HG02798 (cell line): ENCODE measurements at regions not wholly inside any gene's neighbourhood (a gene's known extent, or its start where the extent isn't known, plus 50 kb on each side); places are given as distances from the start of the nearest gene placed in this dataset.

Experiments
- ATAC-seq: cut with Tn5 transposase; IDR thresholded peaks from one replicate; pipeline ENCODE4 v1.9.1; 2021; ENCODE audit warnings: mild to moderate bottlenecking; ENCODE audit not compliant: unreplicated experiment, poor library complexity

- ATAC-seq: no peak
These were observed 123.3 kb upstream of the CDH4 start for GRCh38 chr20:61128701-61129269.

- ATAC-seq: no peak
These were observed 122.8 kb upstream of the CDH4 start for GRCh38 chr20:61129311-61129710.

DNA sequence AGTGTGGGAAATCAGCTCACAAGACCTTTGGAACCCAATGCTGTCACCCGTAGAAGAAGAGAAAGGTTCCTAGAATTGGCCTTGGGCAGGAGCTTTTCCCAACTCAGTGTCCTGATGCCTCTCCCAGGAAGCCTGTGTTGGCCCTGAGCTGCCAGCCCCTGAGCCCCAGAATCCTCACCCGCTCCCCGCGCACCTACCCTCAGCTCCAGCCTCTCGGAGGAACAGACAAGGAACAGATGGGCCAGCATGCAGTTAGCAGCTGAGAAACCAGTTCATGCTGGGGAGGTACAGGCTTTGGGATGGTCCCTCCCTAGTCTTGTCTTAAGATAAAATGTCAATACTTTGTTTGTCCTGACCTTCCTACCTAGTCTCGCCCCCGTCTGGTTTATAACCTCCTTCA, 121.9 kb upstream of the CDH4 start:
- no peak for ATAC-seq

DNA sequence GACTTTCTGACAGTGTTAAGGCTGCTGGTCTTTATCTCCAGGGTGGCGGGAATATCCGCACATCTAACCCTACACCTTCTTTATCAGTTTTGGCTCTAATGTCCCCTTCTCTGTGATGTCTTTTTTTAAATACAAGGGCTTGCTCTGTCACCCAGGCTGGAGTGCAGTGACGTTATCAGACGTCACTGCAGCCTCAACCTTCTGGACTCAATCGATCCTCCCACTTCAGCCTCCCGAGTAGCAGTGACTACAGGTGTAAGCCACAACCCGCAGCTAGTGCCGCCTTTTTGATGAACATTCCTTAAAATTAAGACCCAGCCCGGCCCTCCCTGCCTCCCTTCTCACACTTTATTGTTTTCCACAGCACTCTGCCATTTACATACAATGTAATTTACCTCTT, 120.1 kb upstream of the CDH4 start:
- ATAC-seq: no peak

- no peak for ATAC-seq
These were observed 118.5 kb upstream of the CDH4 start for GRCh38 chr20:61133611-61134010.

- ATAC-seq: no peak
These were observed 117.6 kb upstream of the CDH4 start for GRCh38 chr20:61134296-61135030.

GRCh38 chr20:61135266-61135665, 116.8 kb upstream of the CDH4 start:
- no peak for ATAC-seq

GRCh38 chr20:61135968-61136367, 116.1 kb upstream of the CDH4 start:
- no peak for ATAC-seq

DNA sequence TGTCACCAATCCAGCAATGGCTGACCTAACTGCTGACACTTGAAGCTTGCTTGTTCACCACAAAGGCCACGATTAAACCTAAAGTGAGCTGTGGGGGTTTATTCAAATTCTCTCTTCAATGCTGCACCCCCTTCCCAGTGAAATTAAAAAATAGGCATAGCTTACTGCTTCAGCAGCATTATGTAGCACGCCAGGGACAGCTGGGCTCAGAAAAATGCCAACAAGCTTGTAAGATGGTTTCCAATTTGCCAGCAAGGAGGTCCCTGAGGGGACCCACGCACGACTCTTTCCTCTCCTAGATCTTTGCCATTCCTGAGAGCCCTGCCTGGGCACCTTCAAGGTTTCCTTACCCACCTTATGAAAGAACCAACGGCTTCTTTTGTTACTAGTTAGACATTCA, 113.5 kb upstream of the CDH4 start:
- ATAC-seq: no peak

DNA sequence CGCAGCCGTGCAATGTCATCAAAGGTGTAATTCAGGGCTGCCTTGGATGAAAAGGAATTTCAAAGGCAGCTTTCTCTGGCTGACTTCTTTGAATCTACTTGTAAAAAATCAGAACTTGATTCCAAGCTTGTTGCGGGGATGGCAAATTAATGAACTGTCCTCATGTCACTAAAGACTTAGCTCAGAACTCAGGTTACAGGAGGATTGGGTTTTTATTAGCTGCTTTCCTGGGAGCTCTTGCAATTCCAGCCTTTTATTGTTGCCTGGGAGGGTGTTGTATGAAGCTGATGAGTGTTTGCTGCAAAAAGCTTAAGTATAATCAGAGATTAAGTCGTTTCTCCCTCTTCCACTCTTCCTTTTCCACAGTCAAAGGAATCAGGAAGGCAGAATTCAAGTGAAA, 113.0 kb upstream of the CDH4 start:
- ATAC-seq: no peak

DNA sequence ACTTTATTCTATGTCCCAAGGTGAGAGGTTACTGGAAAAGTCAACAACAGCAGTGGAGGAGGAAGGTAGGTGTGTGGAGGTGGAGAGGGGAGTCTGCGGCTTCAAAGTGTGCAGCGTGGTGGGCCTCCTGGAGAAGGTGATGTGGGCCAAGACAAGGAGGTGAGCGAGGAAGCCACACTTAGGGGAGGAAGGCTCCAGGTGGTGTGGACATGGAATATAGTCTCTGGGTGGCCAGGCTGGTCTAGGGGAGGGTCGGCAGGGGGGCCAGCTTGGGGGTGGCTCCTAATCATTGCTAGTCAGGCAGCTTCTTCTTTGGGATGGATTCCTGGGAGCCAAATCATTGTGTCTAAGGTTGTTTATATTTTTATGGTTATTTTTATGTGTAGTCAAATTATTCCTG, 111.5 kb upstream of the CDH4 start:
- no peak for ATAC-seq

DNA sequence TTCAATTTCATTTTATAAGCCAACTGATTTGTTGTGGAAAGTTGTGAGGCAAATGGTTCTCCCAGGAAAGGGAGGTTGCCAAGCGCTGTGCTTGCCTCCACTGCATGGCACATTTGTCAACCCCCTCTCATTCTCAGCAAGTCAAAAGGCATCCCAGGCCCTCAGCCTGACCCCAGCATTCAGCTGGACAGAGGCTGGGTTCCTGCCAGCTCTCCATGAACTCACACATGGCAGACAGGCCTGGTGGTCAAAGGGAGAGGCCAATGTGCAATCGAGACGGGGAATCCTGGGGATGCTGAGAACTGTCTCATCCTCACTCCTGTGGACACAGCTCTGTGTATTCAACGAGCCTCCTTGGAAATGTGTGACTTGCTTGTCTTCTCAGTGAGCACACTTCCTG, 106.0 kb upstream of the CDH4 start:
- ATAC-seq: no peak

- no peak for ATAC-seq
These were observed 102.4 kb upstream of the CDH4 start for GRCh38 chr20:61149636-61150035.

DNA sequence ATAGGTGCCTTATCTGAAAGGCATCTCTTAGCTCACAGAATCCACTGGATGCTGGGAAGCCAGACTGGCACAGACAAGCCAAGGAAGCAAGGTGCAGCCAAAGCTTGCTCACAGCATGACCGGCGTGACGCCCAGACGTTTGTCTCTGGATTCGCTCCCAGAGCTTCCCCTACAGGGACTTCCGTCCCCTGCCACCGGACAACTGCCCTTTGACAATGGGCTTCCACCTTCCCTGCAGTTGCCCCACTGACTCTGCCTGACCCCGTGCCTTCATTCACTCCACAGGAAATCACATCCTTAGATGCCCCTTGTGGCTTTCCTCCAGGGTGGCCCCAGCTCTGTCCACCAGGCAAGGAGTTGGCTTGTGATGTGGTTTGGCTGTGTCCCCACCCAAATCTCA, 94.8 kb upstream of the CDH4 start:
- no peak for ATAC-seq

DNA sequence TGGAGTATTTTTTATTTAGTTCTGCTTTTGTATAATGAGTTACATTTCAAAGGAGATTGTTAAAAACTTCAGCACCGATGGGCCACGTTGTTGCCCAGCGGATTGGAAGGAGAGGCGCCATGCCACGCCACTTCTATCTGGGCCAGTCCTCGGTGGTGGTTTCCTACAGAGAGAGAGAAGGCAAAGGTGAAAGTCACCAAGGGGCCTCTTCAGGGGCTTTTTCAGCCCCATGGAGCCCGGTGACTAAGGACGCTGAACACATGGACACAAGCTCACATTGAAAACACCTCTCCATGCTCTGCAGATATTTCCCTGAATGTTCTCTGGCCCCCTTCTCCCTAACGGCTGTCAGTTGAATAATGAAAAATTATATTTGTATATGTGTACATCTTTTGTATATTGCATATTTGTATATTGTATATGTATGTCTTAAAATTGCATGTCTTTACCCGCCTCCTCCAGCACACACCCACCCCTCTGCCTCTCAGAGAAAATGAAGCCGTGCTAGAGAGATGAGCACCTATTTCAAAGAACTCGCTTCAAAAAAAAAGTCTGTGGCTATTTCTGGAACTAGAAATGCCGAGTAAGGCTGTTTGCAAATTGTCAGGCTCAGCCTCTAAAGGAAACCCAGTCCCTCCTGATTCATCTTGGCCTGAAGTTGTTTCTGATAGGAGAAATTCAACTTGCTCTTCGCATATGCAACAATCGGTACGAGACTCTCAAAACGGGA, 91.9 kb upstream of the CDH4 start:
- no peak for ATAC-seq

- no peak for ATAC-seq
These were observed 90.2 kb upstream of the CDH4 start for GRCh38 chr20:61161726-61162390.

DNA sequence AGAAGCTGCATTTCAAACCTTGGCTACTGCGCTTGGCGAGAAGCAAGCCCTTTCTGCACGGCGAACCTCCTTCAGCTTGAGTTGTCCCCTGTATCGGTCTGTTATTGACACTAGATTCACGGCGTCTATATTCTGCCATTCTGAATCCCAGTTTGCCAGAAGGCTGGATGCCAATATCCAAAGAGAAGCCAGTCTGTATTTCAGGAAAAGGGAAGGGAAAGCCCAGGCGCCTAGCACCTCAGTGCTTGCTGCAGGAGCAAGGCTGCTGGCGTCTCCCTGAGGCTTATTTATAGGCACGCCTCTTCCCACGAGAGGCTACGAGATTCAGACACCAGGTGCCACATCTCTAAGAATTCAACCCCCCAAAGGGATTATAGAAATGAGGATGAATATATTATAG, 89.6 kb upstream of the CDH4 start:
- ATAC-seq: no peak

GRCh38 chr20:61163031-61163430, 89.0 kb upstream of the CDH4 start:
- no peak for ATAC-seq

DNA sequence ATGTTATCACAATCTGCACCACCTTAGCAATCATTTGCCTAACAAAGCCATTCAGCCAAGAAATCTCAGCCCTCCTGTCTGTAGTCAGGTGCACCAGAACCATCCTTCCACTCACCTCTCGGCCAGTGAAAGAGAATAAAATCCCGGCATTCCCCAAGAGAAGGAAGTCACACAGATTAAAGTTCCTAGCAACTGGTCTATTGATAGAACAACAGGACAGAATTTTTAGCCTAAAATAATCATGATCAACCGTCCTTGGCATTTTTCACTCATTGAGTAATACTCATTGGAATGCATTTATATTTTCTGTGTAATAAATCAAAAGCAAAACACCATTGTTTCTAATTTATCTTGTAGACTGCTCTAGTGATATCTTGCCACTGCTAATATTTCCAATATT, 85.7 kb upstream of the CDH4 start:
- ATAC-seq: no peak

DNA sequence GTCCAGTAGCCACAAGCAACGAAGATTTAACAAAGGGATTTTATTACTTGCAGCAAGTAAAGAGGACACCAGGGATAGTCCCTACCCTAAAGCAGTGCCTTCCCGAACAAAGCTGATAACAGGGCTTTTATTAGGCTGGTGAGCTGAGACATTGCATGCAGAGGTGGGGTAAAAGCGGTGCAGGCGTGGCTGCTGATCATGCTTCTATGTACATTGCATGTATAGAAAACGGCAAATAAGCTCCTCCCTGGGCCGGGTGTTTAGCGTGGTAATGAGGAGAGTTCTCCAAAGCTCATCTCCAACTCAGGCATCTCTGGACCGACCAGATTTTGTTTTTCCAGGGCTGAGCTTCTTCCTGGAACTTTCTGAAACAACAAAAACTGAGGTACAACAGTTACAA, 83.5 kb upstream of the CDH4 start:
- no peak for ATAC-seq

- ATAC-seq: no peak
These were observed 82.2 kb upstream of the CDH4 start for GRCh38 chr20:61169874-61170273.
